ENCODE measurements at regions not wholly inside any gene's neighbourhood (a gene's known extent, or its start where the extent isn't known, plus 50 kb on each side); places are given as distances from the start of the nearest gene placed in this dataset.

GRCh38 chr9:108150736-108151586, 661.4 kb upstream of the KLF4 start:
- H3K27ac Mint-ChIP-seq, result no peak overlapping the region
- no peak for ATAC-seq (replicated peaks)

GRCh38 chr9:108149326-108149725, 659.8 kb upstream of the KLF4 start:
- no peaks in the 10 kb centered on the region for H3K36me3 Mint-ChIP-seq (ENCODE audit: low read depth)
- ATAC-seq (replicated peaks), result no peak
- no peaks in the 10 kb centered on the region for H3K27me3 Mint-ChIP-seq
- no peak overlapping the region for H3K4me3 Mint-ChIP-seq
- no peaks in the 10 kb centered on the region for H3K4me1 Mint-ChIP-seq
- peaks cover 10% of the 10 kb centered on the region for H3K9me3 Mint-ChIP-seq
- H3K27ac Mint-ChIP-seq, result no peak overlapping the region

More at GRCh38 chr9:108150736-108151586, 661.4 kb upstream of the KLF4 start:
- Mint-ChIP-seq H3K36me3 (ENCODE audit: low read depth) (no peaks in the 10 kb centered on the region), H3K27me3 (no peaks in the 10 kb centered on the region), H3K4me1 (no peaks in the 10 kb centered on the region), H3K4me3 (no peak overlapping the region), H3K9me3 (peaks cover 4% of the 10 kb centered on the region)

- H3K9me3 Mint-ChIP-seq, result peaks cover 26% of the 10 kb centered on the region
- no peaks in the 10 kb centered on the region for H3K36me3 Mint-ChIP-seq (ENCODE audit: low read depth)
- H3K27ac Mint-ChIP-seq, result no peak overlapping the region
- ATAC-seq (replicated peaks), result no peak
- H3K4me3 Mint-ChIP-seq, result no peak overlapping the region
- H3K27me3 Mint-ChIP-seq, result no peaks in the 10 kb centered on the region
- no peaks in the 10 kb centered on the region for H3K4me1 Mint-ChIP-seq
Observed at GRCh38 chr9:108142504-108143201, 653.1 kb upstream of the KLF4 start.

DNA sequence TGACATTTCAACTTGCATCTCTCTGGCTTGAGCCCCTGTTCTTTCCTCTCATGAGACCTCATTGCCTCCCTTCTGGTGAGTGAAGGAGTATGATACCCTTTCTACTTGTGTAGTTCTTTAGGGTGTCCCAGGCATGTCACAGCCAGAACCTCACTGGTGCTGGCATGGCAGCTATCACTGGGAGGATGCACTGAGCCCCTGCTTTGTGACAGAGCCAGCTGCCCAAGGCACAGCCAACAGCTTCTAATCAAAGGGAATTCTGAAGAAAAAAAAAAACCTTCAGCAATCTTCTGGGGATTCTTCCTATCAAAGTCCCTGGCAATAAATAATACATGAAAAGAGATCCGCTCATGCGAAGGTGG, 652.6 kb upstream of the KLF4 start:
- no peaks in the 10 kb centered on the region for H3K27me3 Mint-ChIP-seq
- no peaks in the 10 kb centered on the region for H3K36me3 Mint-ChIP-seq (ENCODE audit: low read depth)
- H3K4me3 Mint-ChIP-seq, result no peak overlapping the region
- peaks cover 22% of the 10 kb centered on the region for H3K9me3 Mint-ChIP-seq
- H3K27ac Mint-ChIP-seq, result no peak overlapping the region
- no peaks in the 10 kb centered on the region for H3K4me1 Mint-ChIP-seq
- no peak for ATAC-seq (replicated peaks)

DNA sequence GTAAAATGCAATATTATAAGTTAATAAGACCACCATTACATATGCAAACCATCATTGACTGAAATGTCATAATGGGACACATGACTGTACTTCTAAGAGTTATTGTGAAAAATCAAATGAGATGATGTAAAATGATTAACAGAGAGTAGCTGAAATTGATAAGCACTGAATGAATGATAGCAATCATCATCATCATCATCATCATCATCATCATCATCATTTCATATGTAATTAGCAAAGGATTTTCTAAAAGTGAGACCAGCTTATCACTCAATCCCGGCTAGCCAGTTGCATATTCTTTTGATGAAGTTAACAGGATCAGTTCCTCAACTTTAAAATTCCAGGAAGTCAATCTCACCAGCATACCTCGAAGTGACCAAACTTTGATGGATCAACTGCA, 650.3 kb upstream of the KLF4 start:
- no peak overlapping the region for H3K27ac Mint-ChIP-seq

GRCh38 chr9:108138516-108138915, 648.9 kb upstream of the KLF4 start:
- no peaks in the 10 kb centered on the region for H3K36me3 Mint-ChIP-seq (ENCODE audit: low read depth)
- no peak overlapping the region for H3K27ac Mint-ChIP-seq
- no peak overlapping the region for H3K4me3 Mint-ChIP-seq
- H3K9me3 Mint-ChIP-seq, result peaks cover 21% of the 10 kb centered on the region
- no peaks in the 10 kb centered on the region for H3K27me3 Mint-ChIP-seq
- ATAC-seq (replicated peaks), result no peak
- no peaks in the 10 kb centered on the region for H3K4me1 Mint-ChIP-seq

More for the DNA sequence above, 650.3 kb upstream of the KLF4 start:
- no peak for ATAC-seq (replicated peaks)
- H3K36me3 Mint-ChIP-seq (ENCODE audit: low read depth), result no peaks in the 10 kb centered on the region
- H3K27me3 Mint-ChIP-seq, result no peaks in the 10 kb centered on the region
- H3K9me3 Mint-ChIP-seq, result peaks cover 21% of the 10 kb centered on the region
- no peak overlapping the region for H3K4me3 Mint-ChIP-seq
- H3K4me1 Mint-ChIP-seq, result no peaks in the 10 kb centered on the region

GRCh38 chr9:108136656-108137055, 647.1 kb upstream of the KLF4 start:
- no peak overlapping the region for H3K4me3 Mint-ChIP-seq
- H3K36me3 Mint-ChIP-seq (ENCODE audit: low read depth), result no peaks in the 10 kb centered on the region
- no peak overlapping the region for H3K27ac Mint-ChIP-seq
- no peaks in the 10 kb centered on the region for H3K27me3 Mint-ChIP-seq
- H3K9me3 Mint-ChIP-seq, result peaks cover 21% of the 10 kb centered on the region
- no peaks in the 10 kb centered on the region for H3K4me1 Mint-ChIP-seq
- ATAC-seq (replicated peaks), result no peak

- peaks cover 15% of the 10 kb centered on the region for H3K9me3 Mint-ChIP-seq
- no peak overlapping the region for H3K4me3 Mint-ChIP-seq
- H3K27me3 Mint-ChIP-seq, result no peaks in the 10 kb centered on the region
- no peak overlapping the region for H3K27ac Mint-ChIP-seq
- H3K4me1 Mint-ChIP-seq, result no peaks in the 10 kb centered on the region
- no peak for ATAC-seq (replicated peaks)
- no peaks in the 10 kb centered on the region for H3K36me3 Mint-ChIP-seq (ENCODE audit: low read depth)
Observed at GRCh38 chr9:108134486-108135128, 645.0 kb upstream of the KLF4 start.

- H3K4me3 Mint-ChIP-seq, result no peak overlapping the region
- H3K27ac Mint-ChIP-seq, result no peak overlapping the region
- no peaks in the 10 kb centered on the region for H3K4me1 Mint-ChIP-seq
- ATAC-seq (replicated peaks), result no peak
- no peaks in the 10 kb centered on the region for H3K36me3 Mint-ChIP-seq (ENCODE audit: low read depth)
- H3K27me3 Mint-ChIP-seq, result no peaks in the 10 kb centered on the region
- peaks cover 14% of the 10 kb centered on the region for H3K9me3 Mint-ChIP-seq
Observed at GRCh38 chr9:108133680-108134079, 644.1 kb upstream of the KLF4 start.

GRCh38 chr9:108133101-108133500, 643.5 kb upstream of the KLF4 start:
- Mint-ChIP-seq H3K4me1 (no peaks in the 10 kb centered on the region), H3K27ac (no peak overlapping the region), H3K4me3 (no peak overlapping the region), H3K9me3 (peaks cover 9% of the 10 kb centered on the region), H3K36me3 (ENCODE audit: low read depth) (no peaks in the 10 kb centered on the region), H3K27me3 (no peaks in the 10 kb centered on the region)
- ATAC-seq (replicated peaks), result no peak

GRCh38 chr9:108130905-108131304, 641.3 kb upstream of the KLF4 start:
- H3K4me3 Mint-ChIP-seq, result no peak overlapping the region
- H3K36me3 Mint-ChIP-seq (ENCODE audit: low read depth), result no peaks in the 10 kb centered on the region
- no peaks in the 10 kb centered on the region for H3K27me3 Mint-ChIP-seq
- H3K4me1 Mint-ChIP-seq, result no peaks in the 10 kb centered on the region
- no peak overlapping the region for H3K27ac Mint-ChIP-seq
- H3K9me3 Mint-ChIP-seq, result peaks cover 5% of the 10 kb centered on the region
- ATAC-seq (replicated peaks), result no peak

- Mint-ChIP-seq H3K9me3 (no peaks in the 10 kb centered on the region), H3K27me3 (no peaks in the 10 kb centered on the region), H3K4me1 (no peaks in the 10 kb centered on the region), H3K27ac (no peak overlapping the region), H3K36me3 (ENCODE audit: low read depth) (no peaks in the 10 kb centered on the region), H3K4me3 (no peak overlapping the region)
- no peak for ATAC-seq (replicated peaks)
Observed at GRCh38 chr9:108125625-108126024, 636.1 kb upstream of the KLF4 start.

- Mint-ChIP-seq H3K4me1 (no peaks in the 10 kb centered on the region), H3K36me3 (ENCODE audit: low read depth) (no peaks in the 10 kb centered on the region), H3K4me3 (no peak overlapping the region), H3K27me3 (no peaks in the 10 kb centered on the region), H3K9me3 (peaks cover 3% of the 10 kb centered on the region), H3K27ac (no peak overlapping the region)
- no peak for ATAC-seq (replicated peaks)
Observed at GRCh38 chr9:108119530-108120113, 630.1 kb upstream of the KLF4 start.

GRCh38 chr9:108117795-108118194, 628.2 kb upstream of the KLF4 start:
- H3K9me3 Mint-ChIP-seq, result peaks cover 3% of the 10 kb centered on the region
- H3K27me3 Mint-ChIP-seq, result no peaks in the 10 kb centered on the region
- H3K4me1 Mint-ChIP-seq, result no peaks in the 10 kb centered on the region
- no peak overlapping the region for H3K4me3 Mint-ChIP-seq
- H3K36me3 Mint-ChIP-seq (ENCODE audit: low read depth), result no peaks in the 10 kb centered on the region
- no peak overlapping the region for H3K27ac Mint-ChIP-seq
- no peak for ATAC-seq (replicated peaks)
